BJ (cell line): ENCODE measurements at regions not wholly inside any gene's neighbourhood (a gene's known extent, or its start where the extent isn't known, plus 50 kb on each side); places are given as distances from the start of the nearest gene placed in this dataset.

Source experiments
- CTCF ChIA-PET: fragments of 350-600 bp; formaldehyde crosslinking; extraction: SDS; loops from one replicate; lab custom pipeline; 2021; ENCODE audit warnings: antibody characterized with exemption, inconsistent platforms; lab: Yijun Ruan, JAX
- POLR2A ChIA-PET: fragments of 300-600 bp; sonication (Branson Sonifier 250); formaldehyde crosslinking; extraction: SDS; loops from one replicate; lab custom pipeline; 2021; ENCODE audit warnings: antibody characterized with exemption; lab: Charles Lee
- DNase-seq: peaks from one replicate; pipeline ENCODE4 v3.0.0-alpha.2; 2011; ENCODE audit warnings: low read depth
- H3K27me3 ChIP-seq: 2 replicates; pipeline ENCODE4 v1.6.0; 2011; ENCODE audit warnings: low read length; ENCODE audit not compliant: control insufficient read depth, insufficient read depth
- H3K36me3 ChIP-seq: 2 replicates; pipeline ENCODE4 v1.5.1; 2011; ENCODE audit warnings: low read length; ENCODE audit not compliant: control insufficient read depth, insufficient read depth
- H3K4me3 ChIP-seq: 2 replicates; pipeline ENCODE4 v1.5.1; 2011; ENCODE audit warnings: low read depth, mild to moderate bottlenecking, control low read depth, low read length
- TF ChIP-seq, protein P1 (sequence below): IDR thresholded peaks from 2 replicates; pipeline ENCODE4 v1.5.1; 2011; ENCODE audit warnings: low read depth, mild to moderate bottlenecking, control low read depth, inconsistent platforms, low read length, moderate library complexity; ENCODE audit not compliant: insufficient read depth

DNA sequence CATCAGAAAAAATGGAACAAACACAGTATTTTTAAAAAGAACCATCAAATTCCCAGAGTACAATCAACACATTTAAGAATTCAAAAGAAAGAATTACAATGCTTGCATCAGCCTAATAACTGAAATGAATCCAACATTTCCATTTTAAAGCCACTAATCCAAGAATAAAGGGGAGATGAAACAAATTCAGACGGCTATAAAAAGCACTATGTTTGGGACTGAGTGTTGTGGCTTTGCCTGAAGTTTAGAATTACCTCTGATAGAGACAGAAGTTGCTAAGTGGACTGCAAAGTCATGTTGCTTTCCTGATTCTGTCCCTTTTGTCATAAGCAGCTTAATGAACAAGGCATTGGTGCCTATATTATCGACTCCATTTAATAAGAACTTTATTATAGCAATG, 135.4 kb upstream of the RGMB start:
- Histone ChIP-seq H3K4me3 (no peak overlapping the region), H3K36me3 (no peaks in the 10 kb centered on the region), H3K27me3 (no peaks in the 10 kb centered on the region)
- TF ChIP-seq, protein P1, sequence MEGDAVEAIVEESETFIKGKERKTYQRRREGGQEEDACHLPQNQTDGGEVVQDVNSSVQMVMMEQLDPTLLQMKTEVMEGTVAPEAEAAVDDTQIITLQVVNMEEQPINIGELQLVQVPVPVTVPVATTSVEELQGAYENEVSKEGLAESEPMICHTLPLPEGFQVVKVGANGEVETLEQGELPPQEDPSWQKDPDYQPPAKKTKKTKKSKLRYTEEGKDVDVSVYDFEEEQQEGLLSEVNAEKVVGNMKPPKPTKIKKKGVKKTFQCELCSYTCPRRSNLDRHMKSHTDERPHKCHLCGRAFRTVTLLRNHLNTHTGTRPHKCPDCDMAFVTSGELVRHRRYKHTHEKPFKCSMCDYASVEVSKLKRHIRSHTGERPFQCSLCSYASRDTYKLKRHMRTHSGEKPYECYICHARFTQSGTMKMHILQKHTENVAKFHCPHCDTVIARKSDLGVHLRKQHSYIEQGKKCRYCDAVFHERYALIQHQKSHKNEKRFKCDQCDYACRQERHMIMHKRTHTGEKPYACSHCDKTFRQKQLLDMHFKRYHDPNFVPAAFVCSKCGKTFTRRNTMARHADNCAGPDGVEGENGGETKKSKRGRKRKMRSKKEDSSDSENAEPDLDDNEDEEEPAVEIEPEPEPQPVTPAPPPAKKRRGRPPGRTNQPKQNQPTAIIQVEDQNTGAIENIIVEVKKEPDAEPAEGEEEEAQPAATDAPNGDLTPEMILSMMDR = no peak
- POLR2A ChIA-PET = no interaction called here
- CTCF ChIA-PET = no interaction called here
- no peak for DNase-seq

DNA sequence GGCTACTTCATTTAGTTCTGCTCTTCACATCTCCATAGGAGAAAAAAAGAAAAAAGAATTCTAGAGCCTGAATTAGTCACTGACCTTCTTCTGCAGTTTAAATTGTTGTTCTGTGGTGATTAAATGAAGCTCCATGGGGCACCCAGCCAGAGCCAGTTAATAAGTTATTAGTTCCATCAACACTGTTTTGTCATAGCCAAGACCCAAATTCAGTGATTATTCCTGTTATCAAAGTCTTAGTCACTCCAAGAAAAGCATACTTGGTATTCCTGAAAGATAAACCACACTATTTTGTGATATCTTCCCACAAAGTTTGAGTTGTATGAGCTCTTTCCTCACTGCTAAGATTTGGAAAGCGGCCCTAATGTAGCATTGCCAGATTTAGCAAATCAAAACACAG, 134.8 kb upstream of the RGMB start:
- CTCF ChIA-PET = interaction anchor here (0.6 to 1.7 kb wide), 2 partner anchors 130 to 132 kb away, joined by 3 to 6 read pairs; no protein-coding TSS in a partner anchor
- peak; percentile 73 for DNase-seq
- Histone ChIP-seq H3K4me3 (no peak overlapping the region), H3K27me3 (no peaks in the 10 kb centered on the region), H3K36me3 (no peaks in the 10 kb centered on the region)
- TF ChIP-seq, protein P1 = no peak
- POLR2A ChIA-PET = no interaction called here

DNA sequence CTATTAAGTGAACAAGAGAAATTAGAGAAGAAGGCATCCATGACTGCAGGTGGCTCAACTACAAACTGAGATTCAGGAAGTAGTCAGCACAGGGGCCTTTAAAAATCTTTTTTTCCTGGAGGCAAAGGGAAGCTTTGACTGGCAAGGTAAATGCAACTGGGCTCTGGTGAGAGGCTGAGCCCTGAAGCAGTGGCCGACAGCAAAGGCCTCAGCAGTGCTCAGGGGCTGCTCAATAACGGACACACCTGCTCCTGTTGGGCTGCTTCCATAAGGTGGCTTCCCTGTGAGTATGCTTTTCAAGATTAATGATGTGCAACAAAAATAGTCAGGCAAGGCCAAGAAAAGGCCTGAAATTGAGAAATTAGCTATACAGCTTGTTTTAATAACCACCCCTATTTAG, 134.2 kb upstream of the RGMB start:
- TF ChIP-seq, protein P1 = no peak
- DNase-seq = no peak
- Histone ChIP-seq H3K27me3 (no peaks in the 10 kb centered on the region), H3K36me3 (no peaks in the 10 kb centered on the region), H3K4me3 (no peak overlapping the region)
- CTCF ChIA-PET = interaction anchor here (0.6 to 1.7 kb wide), 2 partner anchors 129 to 132 kb away, joined by 3 to 6 read pairs; no protein-coding TSS in a partner anchor
- POLR2A ChIA-PET = no interaction called here

DNA sequence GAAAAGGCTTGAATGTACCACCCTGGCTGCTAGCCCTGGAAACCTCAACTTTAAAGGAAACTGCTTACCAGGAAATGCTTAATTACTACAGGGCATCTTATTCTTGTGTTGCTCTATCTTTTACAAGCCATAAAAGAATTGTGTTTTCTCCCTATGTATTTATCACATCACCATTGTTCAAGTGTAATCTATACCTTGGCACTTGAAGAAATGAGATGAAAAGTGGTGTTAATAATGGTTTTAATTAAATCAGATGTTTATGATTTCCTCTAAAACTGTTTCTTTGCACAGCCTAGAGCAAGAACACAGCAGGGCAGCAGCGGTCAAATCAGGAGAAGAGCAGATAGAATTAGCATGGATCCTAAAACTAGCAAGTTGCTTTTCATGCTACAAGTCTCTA, 131.8 kb upstream of the RGMB start:
- CTCF ChIA-PET = no interaction called here
- Histone ChIP-seq H3K27me3 (no peaks in the 10 kb centered on the region), H3K36me3 (no peaks in the 10 kb centered on the region), H3K4me3 (no peak overlapping the region)
- TF ChIP-seq, protein P1 = no peak
- POLR2A ChIA-PET = no interaction called here
- DNase-seq = no peak

DNA sequence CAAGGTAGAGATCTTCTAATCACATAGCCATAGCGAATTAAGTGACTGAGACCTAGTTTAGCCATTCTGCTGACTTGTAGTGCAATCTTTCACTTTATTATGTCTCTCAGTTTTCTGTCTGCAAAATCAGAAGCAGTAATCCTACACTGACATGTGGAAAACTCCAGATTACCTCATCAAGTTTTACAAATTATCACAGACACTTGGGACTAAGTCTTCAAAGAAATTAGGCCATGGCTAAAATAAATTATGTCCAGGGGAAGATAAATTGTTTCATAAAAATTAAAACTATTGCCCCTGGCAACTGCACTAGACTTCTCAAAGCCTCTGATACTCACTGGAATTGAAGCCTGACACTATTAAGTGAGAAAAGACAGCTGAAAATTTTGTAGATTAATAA, 129.9 kb upstream of the RGMB start:
- DNase-seq = no peak
- H3K36me3 ChIP-seq = no peaks in the 10 kb centered on the region
- H3K4me3 ChIP-seq = no peak overlapping the region
- ChIA-PET CTCF (no interaction called here), POLR2A (no interaction called here)
- TF ChIP-seq, protein P1 = no peak
- H3K27me3 ChIP-seq = no peaks in the 10 kb centered on the region
